Hippocampal formation (tissue), 2 donors: ENCODE measurements at regions not wholly inside any gene's neighbourhood (a gene's known extent, or its start where the extent isn't known, plus 50 kb on each side); places are given as distances from the start of the nearest gene placed in this dataset.

Source experiments
- DNase-seq, 2 donors: peaks; one replicate each; lab custom pipeline; 2025; lab: John Stamatoyannopoulos, UW

DNA sequence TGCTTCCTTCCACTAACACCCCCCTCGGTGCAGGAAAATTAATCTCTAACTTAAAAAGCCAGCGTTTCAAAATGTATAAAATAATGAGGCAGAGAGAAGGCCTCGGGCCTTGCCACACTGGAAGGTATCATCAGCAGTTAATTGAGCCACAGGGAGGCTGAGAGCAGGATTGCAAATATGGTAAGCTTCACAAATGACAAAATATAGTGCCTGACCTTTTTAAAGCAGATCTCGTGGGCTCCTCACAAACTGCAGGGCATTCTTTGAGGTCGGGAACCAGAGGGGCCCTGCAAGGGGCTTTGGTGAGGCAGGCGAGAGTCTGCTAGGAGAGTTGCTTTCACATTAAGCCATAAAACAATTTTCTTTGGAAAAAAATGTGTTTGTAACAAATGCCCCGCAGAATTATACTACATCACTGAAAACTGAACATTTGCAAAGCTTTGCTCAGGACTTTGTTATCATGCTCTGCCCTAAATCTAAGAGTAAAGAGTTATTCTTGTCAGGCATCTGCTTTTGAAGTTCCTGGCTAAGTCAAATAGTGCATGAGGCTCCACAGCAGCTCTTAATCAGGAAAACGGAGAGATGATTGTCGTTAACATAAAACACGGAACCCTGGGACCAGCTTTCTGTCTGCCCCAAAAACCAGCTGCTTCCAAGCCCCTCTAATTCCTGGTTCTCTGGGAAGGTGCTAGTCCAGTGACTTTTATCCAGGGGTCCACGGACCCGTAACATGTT is 61.4 kb upstream of the SYT13 start:
- no peak for DNase-seq

DNA sequence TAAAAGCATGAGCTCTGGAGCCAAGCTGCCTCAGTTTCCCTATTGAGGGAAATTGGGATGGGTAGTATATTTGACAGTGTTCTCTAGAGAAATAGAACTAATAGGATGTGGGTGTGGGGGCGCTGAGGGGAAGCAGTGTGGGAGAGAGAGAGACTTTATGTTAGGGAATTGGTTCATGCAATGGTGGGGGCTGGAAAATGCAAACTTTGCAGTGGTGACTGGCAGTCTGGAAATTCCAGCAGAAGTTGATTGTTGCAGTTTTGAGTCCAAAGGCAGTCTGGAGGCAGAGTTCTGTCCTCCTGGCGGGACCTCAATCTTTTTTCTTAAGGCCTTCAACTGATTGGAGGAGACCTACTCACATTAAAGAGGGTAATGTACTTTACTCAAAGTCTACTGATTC is 59.4 kb upstream of the SYT13 start:
- DNase-seq = no peak

DNA sequence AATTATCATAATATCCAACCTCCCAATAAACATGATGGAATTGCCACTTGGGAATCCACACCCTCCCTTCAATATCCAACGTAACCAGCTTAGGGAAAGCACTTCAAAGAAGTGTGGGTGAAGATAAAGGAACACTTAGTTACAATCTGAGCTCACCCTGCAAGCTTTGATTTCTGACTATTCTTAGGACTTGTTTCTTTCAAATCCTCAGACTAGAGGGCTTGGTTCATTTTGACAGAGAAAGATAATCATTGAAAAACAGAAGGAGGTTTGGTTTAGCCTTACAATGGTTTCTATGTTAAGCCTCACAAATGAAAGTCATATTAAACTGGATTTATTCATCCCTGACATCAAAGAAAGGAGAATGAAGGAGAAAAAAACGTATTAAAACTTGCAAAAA is 57.9 kb upstream of the SYT13 start:
- DNase-seq = no peak

DNA sequence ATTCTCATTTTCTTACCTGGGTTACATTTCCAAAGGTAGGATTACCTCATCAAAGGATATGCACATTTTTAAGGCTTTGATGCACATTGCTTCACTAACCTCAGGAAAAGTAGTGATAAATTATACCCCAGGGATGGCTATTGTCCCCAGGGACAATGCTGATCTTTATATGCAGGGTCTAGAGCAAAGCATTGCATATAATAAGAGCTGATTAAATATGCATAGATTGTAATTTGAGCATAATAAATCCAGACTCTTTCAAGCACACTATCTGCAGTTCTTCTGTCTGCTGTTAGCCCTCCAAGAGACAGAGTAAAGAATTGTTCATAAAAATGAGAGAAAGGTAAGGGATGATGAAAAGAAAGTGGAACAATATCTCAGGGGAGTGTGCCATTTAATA is 57.3 kb upstream of the SYT13 start:
- no peak for DNase-seq

DNA sequence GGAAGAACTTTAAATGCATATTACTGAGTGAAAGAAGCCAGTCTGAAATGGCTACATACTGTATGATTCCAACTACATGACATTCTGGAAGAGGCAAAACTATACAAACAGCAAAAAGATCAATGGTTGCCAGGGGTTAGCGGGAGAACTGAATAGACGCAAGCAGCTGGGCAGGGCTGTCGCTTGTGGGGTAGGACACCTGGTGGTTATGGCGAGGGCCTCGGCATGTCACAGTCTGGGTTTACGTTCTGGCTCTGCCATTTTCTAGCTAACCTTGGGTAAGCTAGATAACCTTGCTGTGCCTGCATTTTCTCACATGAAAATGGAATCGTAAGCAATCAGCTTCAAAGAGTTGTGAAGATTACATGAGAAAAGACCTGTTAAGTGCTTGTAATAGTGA is 55.2 kb upstream of the SYT13 start:
- DNase-seq = no peak

DNA sequence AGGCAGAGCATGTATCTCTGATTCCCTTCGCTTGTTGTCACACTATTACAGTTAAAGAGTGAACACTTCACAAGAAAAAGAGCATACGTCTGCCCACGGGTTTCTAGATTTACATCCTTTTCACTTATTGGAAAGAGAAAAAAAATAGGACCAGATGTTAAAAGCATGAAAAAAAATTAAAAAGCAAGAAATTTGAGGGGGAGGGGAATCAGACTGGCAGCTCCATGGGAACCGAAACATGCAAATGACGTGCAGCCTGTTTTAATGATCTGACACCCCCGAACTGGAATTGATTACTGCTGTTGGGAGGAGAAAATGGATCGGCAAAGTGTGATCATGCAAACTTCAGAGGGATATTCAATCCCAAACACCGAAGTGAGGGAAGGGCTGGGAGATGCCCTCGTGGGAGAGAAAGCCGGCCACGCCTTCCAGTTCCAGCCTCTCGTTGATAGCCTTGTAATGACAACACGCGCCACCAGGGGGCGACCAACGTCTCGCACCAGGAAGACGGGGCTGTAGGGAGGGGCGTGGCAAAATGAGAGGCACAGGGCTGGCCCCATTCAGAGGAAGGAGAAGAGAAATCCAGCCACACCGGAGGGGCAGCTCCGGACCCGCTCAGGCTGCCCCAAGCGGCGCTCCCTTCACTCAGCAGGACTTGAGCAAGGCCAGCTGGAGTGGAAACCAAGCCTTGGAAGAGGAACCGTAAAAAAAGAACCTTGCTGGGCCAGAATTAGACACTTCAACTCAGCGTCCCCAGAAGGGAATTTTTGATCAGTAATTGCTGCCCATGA is 53.8 kb upstream of the SYT13 start:
- DNase-seq = peak; percentile 64 to 80

DNA sequence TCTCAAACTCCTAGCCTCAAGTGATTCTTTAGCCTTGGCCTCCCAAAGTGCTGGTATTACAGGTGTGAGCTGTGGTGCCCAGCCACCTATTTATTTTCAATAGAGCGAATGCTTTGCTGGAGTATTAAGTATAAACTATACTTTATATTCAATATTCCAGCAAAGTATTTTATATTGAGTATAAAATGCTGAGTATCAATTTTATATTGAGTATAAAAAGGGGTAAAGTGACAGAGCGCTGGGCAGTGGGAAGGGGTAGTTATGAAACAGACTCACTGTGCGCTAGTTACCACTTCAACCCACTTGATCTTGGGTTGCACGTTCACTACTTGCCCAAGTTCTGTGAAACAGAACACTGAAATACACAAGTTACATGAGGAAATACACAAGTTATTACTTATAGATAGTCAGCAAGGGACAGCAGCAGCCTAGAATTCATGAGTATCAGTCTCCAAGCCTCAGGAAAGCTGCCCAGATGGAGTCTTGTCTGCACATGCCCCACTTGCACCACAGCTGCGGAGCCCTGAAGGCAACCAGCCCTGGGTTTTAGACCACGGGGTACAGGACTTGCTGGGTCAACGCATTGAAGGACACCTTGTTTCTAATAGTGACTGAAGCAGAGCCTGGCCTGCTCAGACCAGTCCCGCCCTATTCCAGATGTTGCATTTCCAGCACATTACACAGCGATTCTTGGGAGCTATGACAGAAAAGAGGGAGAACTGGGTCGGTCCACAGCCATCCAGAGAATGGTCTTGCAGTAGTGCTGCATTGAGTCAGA is 51.6 kb upstream of the SYT13 start:
- no peak for DNase-seq

DNA sequence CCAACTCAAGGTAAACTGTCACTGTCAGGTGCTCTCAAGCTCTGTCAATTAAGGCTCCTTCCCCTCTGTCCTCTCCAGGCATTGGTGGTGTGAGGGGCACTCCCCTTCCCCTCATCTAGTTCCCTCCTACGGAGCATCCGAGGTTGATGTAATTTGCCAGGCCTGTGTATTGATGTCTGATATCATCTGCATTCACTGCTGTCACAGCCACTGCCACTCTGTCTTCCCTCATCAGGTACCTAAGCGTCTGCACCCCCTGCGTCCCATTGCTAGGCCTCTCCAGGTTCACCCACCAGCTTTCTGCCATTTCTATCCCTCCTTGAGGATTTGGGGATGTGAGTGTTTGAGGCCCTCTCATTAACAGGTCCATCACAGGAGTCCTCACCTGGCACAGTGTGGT is 50.0 kb upstream of the SYT13 start:
- DNase-seq = no peak
